HUDEP-2 (cell line): ENCODE measurements at regions not wholly inside any gene's neighbourhood (a gene's known extent, or its start where the extent isn't known, plus 50 kb on each side); places are given as distances from the start of the nearest gene placed in this dataset.
A peak's percentile ranks its signal among the peaks of the same experiment; 100 is the strongest.

Source experiments
- DNase-seq, 76 experiments: peaks; one replicate each; lab custom pipeline; 2025; ENCODE audit not compliant: unreplicated experiment in 76 of 76; lab: John Stamatoyannopoulos, UW

DNA sequence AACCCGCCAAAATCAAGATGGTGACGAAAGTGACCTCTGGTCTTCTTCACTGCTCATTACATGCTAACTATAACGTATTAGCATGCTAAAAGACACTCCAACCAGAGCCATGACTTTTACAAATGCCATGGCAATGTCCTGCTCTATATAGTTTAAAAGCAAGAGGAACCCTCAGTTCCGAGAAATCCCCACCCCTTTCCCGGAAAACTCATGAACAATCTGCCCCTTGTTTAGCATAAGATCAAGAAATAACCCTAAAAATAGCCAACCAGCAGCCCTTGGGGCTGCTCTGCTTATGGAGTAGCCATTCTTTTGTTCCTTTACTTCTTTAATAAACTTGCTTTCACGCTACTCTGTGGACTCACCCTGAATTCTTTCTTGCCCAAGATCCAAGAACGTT is 463.5 kb upstream of the FAM241A start:
- DNase-seq = peak in 1 of 76 experiments; percentile 4

DNA sequence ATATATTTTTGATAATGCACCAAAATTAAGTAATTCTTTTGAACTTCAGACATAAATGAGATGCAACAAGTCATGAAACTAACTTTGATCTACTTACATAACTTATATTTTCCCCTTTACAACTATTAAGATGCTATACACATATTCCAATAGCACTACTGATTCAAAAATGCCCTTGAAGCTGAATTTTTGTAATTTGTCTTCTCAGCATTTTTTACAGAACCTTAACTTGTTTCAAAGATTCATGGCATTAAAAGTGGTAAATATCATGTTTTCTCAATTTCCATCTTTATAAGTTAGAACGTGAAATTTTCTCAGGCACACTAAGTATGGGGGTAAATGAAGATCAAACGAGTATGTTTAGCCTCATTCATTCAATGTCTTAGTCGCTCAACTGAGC is 460.0 kb upstream of the FAM241A start:
- no peak for DNase-seq

DNA sequence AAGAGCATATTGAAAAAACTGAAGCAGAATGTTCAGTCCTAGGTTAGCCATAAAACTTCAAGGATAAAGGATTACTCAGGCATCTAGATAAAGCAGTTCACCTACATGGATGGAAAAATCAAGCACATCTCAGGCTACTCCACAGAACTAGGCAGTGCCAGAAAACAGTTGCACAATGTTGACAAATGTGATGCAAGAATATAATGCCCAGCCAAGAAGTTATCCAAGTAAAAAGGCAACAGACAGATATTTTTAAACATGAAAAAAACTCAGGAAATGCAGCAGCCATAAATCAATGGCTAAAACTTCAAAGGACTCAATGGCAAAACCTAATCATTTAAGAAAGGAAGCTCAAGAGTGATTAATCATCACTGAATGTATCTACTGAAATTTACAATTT is 456.0 kb upstream of the FAM241A start:
- no peak for DNase-seq

DNA sequence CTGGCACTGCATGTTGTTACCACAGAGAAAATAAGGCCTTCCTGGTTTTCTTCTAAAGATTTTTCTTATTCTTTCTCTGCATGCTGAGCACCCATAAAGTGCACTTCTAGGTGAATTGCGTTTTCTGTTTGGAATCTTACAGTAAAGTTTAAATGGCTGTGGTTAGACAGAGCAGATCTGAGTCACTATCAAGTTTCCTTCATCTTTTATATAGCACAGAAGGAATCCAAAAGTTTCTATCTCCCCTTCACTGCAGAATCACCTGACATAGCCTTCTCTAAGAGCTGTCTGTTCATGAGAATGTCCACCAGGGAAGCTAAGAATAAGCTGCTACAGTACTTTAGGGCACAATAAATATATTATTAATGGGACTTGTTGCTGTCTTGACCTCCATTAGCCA is 455.5 kb upstream of the FAM241A start:
- no peak for DNase-seq

DNA sequence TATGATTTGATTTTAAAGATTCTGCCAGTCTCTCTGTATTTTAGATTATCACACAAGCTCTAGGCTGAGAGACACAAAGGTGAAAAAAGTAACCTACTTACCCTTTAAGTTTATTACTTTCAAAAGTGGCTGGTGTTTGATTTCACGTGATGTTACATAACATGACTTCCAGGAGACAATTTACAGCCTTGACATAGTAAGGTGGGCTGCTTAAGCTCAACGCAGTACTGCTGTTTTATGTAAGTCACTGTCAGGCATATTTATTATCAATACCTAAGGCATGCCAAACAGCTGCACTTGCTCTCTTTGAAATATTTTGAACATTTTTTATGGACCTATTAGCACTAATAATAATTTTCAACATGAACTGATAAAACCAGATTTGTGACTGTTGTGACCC is 451.5 kb upstream of the FAM241A start:
- DNase-seq = no peak

DNA sequence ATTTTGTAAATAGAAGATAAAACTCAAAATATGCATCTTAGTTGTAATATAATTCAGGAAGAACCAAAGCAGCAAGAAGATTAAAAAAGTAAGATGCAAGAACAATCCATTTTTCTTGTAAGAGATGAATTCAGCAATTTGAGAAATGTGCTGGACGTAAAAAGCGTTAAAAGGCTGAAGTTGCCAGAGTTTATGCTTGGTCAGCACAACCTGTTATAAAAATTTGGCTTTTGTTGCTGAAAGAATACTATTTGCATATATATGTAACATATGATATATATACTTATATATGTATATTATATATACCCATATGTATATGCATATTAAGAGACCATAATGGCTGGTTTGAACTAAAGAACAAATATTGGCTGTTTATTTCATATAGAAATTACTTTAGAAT is 449.6 kb upstream of the FAM241A start:
- DNase-seq = no peak

DNA sequence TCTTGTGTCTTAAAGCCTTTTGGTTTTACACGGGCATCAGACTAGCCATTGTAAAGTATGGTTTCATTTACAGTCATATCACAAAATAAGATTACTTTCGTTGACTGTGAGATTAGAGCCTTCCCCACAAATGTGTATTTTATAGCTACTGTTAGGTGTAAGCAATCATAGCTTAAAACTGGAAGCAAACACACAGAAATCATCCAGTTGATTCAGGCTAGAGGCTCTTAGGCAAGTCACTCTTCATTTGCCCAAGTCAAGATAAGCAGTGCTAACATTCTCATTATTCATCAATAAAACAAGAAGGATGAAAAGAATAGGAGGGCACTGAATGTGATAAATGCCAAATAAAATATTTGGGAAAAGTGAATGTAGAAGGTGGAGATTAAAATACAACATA is 448.7 kb upstream of the FAM241A start:
- DNase-seq = no peak

DNA sequence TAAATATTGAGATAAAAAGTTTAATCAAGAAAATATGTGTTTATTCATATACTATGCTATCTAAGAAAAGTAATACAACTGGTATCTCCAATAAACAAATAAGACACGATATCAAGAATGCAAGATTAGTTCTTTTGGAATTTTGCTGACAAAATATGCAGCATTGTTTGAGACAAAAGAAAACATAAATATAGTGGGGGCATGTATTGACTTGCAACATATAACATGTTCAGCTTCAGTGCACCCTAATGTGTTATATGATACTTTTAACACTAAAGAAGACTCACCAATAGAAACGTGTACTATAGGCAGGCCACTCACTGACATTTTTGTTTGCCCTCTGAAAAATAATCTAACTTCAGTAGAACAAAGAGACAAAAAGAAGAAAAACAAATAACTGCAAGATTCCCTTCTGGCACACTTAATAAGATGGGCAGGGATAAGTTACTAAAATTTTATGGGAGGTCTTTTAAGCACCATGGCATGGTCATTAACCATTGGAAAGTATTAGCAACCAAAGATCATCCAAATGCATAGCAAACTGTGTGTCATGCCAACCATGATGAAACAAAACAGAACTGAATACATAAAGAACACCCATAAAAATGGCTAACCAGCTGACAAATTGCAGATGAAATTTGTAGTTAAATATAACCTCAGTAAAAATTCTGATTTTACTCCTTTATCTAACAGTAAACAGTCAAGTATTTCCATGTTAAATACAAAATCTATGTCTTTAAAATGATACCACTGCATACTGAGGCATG is 447.9 kb upstream of the FAM241A start:
- DNase-seq = no peak

DNA sequence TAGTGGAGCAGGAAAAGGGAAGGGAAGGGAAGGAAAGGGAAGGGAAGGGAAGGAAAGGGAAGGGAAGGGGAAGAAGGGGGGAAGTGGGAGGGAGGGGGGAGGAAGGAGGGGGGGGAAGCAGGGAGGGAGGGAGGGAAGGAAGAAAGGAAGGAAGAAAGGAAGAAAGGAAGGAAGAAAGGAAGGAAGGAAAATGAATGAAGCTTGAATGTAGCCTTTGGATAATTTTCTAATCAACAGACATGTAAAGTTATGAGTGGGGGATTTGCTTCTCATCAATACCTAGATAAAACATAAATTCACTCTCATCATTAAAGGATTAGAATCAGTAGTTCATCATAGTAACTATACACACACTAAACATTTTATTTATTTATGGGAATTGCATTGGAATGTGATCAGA is 446.9 kb upstream of the FAM241A start:
- DNase-seq = no peak

DNA sequence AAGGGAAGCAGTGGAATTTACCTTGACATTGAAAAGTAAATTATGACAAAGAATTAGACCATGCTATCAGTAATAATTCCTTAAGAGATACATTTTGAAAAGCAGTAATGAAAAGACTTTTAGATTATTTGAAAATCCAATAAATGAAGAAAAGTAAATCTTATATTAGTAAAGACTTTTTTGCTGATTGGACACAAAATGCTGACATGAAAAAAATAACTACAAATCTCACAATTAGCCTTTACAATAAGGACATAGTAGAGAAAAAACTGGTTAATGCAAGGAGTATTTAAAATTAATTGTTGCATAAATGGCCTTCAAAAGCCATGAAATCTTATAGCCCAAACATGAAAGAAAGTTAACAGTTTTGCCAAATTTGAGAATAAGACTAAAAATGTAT is 446.1 kb upstream of the FAM241A start:
- no peak for DNase-seq

DNA sequence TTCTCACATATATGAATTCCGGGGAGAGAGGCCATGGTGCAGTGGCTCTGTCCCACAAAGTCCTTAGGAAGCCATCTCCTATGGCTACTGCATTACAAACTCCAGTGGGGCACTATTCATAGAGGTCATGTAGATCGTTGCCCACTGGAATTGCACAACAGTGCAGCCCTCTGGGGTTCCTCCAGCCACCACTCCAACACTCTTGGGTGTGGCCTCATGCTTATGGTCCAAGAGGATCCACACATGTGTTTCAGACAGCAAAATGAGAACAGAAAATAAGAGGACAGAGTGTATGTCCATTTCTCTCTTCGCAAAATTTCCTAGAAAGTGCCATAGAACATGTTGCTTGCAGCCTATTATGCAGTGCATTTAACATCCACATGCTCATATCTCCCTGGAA is 444.2 kb upstream of the FAM241A start:
- no peak for DNase-seq

DNA sequence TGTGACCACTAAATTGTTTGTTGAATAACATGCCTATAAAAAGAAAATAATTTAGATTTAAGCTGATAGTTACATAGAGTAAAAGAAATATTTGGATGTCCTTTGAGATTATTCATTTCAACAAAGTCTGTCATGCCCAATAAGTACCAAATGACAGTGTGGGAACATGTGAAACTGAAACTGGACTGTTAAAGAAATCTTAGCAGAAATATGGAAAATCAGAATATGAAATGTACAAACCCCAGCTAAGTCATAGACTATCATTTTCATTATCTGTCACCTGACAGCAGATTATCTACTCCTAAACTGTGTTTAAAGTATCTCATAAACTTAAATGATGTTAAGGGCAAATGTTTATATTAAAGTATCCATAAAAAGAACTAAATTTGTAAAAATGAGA is 437.8 kb upstream of the FAM241A start:
- no peak for DNase-seq

DNA sequence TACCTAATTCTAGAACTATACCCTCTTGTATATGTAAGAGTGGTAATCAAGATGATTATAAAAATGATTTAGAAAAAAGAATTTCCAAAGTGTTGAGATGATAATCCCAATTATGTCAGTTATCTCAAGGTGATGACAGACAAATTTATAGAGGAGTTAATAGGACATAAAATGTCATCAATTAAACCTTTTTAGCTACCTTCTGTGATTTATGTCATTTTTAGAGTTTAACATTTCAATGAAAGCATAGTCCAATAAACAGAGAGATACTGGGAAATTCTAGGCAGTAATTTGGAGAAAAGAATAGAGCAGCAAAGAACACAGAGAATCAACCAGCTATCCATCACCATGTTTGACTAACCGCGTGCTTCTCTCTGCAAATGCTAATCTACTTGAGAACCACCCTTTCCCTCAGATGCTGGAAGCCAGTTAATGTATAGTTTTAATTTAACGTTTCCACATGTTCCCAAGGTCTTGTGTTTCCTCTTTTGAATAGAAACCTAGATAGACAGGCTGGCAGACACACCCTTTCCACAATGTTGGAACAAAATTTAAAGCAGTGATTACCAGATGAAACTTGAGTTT is 433.1 kb upstream of the FAM241A start:
- no peak for DNase-seq

DNA sequence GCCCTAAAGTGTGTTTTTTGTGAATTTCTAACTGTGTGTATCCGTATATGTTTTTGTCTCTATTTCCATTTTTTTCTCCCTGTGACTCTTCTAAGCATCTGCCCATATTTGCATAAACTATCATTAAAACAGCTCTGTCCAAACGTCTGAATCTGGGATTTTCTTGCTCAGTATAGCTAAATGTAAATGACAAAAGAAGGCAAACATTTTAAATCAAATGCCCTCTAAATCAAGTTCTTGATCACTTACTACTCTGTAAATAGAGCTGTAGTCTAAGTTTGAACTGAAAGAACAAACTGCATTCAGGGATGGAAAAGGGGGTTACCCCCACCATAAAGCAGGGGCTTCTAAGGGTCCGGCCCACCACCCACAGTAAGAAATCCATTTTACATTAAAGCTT is 432.0 kb upstream of the FAM241A start:
- no peak for DNase-seq

DNA sequence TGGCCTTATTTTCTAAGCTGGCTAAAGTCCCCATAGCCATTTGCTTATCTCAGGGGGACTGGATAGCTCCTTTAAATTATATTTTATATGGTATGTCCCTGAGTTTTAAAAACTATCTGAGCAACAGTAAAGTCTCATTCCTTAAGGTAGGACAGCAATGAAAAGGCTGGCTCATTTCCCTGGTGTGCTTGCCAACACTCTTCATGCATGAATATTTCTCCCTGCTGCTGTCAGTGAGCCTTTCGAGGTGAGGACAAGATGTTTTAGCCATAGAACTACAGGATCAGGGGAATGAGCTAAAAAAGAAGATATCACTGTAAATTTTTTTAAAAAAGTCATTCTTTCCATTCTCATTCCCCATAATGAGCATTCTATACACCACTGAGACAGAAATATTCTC is 427.3 kb upstream of the FAM241A start:
- DNase-seq = no peak

DNA sequence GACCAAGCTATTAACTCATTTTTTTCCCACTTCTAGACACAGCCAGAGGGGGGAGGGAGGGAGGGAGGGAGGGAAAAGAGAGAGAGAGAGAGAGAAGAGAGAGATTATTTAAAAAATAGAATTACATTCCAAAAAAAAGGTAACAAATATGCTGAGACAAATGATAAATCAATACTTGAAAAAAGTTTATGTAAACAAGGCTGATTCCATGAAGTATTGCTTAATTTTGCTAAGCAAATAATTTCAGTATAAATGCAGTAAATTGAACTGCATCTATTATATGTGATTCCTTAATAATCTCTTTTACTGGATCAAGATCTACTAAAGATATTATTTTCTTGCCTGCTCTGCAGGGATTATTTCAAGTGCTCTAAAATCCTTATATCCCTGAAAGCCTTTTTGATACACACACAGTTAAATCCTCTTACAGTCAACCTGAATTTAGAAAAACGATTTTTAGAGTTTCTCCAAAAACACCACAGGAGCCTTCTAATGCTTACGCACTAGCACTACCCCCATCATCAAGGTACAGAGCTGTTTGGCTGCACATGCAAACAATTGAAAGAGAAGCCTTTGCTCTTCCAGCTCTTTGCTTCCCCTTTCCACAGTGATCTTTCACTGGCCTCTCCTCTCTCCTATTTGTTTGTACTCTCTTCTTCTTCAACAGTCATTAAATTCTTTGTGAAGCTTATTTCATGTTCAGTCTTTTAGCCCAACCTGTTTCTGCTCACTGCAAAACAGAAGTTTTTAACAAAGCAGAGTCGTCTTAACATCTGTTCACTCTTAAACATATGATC is 426.3 kb upstream of the FAM241A start:
- DNase-seq = no peak

DNA sequence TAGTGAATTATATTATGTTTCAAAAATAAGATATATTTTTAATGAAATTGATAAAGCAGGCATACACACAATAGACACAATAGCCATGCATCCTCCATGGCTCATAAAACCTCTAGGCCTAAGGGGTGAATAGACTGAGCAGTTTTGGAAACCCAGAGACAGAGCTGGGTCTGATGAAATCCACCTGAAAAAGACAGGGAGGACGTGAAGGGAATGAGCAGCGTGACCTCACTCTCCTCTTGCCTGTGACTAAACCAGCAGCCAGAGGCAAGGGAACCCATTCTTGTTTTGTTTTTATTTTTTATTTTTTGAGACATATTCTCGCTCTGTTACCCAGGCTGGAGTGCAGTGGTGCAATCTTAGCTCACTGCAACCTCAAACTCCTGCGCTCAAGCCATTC is 424.4 kb upstream of the FAM241A start:
- DNase-seq = peak in 1 of 76 experiments; percentile 1

DNA sequence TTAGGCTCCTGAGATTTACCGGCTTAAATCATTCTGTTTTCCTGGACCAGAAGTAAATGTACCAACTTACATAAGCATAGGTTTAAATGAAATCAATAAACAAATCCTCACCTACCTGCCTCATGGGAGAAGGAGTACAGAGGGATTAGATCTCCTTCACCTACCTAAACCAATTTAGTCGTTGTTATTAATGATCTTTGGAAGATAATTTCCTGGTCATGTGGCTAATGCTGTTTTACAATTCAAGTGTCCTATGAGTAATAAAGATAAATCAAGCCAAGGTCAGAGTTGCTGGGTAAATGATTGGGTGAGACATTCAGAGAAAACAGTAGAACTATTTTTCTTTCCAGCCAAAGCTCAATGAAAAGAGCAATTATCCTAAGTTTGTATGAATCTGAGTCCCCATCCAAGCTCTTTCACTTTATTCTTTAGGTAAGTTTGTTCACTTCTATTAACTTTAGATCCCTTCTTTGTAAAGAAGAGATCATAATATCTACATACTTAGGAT is 423.0 kb upstream of the FAM241A start:
- DNase-seq = no peak

DNA sequence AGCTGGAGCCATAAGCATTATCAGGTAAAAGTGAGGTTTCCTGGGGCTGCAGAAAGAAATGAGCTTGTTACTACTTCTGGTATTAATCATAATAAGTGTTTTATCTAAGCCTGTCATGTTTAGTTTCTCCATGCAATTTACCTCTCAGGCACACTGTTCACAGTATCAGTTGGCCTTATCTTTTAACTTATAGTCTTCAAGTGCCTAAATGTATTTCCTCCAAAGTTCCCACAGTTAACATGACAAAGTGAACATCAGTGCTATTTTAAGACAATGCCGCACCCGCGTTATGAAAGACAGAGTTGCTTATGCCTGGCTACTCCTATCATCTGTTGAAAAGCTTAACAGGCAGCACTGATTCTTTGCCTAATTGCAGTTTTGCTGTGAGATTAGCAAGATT is 408.7 kb upstream of the FAM241A start:
- no peak for DNase-seq

DNA sequence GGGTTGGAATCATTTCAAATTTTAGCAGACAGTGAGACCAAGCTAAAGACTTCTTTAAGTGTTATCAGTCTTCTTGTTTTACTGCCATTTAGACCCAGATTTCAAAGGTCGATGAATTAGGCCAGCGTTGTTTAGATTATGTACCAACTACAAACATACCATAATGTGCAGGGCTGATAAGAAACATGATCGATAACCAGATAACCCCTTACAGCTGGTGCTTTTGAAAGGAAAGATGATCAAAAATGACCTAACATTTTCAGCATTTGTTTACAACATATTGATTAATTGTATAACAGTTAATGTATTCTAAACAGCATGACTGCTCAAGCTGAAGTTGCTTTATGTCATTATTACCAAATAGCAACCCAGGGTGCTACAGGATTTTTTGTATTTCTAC is 400.4 kb upstream of the FAM241A start:
- no peak for DNase-seq

DNA sequence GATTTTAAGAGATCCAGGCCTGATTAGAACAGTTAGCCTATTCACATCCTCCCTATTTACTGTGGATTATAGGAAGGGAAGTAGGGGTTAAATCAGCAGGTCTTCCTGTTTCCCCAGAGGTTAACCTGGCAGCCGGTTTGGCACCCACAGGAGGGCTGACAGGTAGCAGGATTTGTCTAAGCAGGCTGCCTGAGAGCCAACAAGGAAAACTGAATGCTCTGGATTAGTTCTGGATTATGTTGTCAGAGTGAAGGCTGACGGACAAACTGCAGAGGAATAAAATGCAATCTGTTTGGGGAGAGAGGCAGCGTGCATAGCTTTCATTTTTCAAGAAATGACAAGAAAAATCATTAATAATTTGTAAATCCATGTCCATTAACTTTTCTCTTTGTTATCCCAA is 397.1 kb upstream of the FAM241A start:
- no peak for DNase-seq

DNA sequence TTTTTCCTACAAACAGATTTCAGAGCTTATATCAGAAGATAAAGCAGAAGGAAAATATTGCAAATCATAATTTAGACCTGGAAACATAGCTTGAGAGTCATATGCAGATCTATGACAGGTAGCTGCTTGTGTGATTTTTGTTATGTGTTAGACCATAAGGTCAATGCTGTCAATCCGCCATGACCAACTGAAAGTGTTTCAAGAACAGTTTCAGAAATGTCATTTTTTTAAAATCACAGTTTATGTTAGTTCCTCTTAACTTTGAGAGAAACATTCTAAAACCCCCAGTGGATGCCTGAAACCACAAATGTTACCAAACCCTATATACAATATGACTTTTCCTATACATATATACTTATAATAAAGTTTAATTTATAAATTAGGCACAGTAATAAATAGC is 391.3 kb upstream of the FAM241A start:
- DNase-seq = no peak
